Cardiac muscle cell (in vitro differentiated cells and primary cell): ENCODE measurements at regions not wholly inside any gene's neighbourhood (a gene's known extent, or its start where the extent isn't known, plus 50 kb on each side); places are given as distances from the start of the nearest gene placed in this dataset.

Source experiments
- DNase-seq, 2 donors: peaks; one replicate each; pipeline versions ENCODE4 v3.0.0 to v3.0.0-alpha.2; 2010 to 2017; ENCODE audit warnings: low read depth in 1 of 2, low spot score in 1 of 2
- H3K27ac ChIP-seq: fragments of 200-600 bp; sonication (generic); 2 replicates; pipeline ENCODE4 v1.5.1; 2016
- H3K27me3 ChIP-seq: fragments of 200-600 bp; sonication (generic); 2 replicates; pipeline ENCODE4 v1.6.0; 2016; ENCODE audit warnings: control low read depth
- H3K36me3 ChIP-seq: fragments of 200-600 bp; sonication (generic); 2 replicates; pipeline ENCODE4 v1.5.1; 2016; ENCODE audit warnings: control low read depth
- H3K4me1 ChIP-seq: fragments of 200-600 bp; sonication (generic); 2 replicates; pipeline ENCODE4 v1.8.1; 2017; ENCODE audit warnings: low read depth, mild to moderate bottlenecking, mixed run types
- H3K4me3 ChIP-seq: fragments of 200-600 bp; sonication (generic); 2 replicates; pipeline ENCODE4 v1.5.1; 2016; ENCODE audit warnings: mild to moderate bottlenecking
- H3K9me3 ChIP-seq: fragments of 200-600 bp; sonication (generic); 2 replicates; pipeline ENCODE4 v1.5.1; 2017; ENCODE audit warnings: low read depth, mild to moderate bottlenecking, control low read depth
- TF ChIP-seq, protein P1 (sequence below): IDR thresholded peaks from 2 replicates; pipeline ENCODE4 v1.5.1; 2012; ENCODE audit warnings: low read depth, mild to moderate bottlenecking, low read length

DNA sequence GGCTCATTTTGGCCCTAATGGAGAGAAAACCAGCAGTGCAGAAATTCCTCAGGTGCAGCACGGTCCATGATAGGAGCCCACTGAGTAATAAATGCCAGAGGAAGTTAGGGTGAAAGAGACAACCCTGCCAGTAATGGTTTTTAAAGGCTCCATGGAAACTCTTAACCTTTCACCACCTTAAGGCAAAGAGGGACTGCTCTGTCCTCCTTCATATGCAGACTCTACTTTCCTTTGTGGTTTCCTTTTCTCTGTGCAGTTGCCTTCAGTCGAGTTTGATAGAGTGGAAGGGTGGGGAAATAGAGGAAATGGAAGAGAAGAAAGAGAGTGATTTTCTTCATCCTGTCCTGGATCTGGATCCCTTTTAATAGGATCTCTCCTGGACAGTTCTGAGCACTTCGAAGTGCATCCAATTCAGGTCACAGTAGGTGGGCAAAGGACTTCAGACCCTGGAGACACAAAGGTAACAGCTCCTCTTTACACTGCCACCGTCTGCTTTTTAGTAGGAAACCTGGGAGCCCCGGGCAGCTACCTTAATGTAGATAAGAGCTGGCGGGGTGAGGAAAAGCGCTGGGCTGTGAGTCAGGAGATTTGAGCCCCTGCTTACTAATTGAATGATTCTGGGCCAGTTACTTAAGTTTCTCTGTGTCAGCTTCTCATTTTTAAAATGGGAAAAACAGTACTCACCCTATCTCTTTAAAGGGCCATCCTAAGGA lies 294.8 kb downstream of the KCNRG start:
- Histone ChIP-seq H3K4me3 (no peak overlapping the region), H3K36me3 (no peaks in the 10 kb centered on the region), H3K27me3 (no peaks in the 10 kb centered on the region), H3K27ac (no peak overlapping the region), H3K9me3 (no peaks in the 10 kb centered on the region), H3K4me1 (no peaks in the 10 kb centered on the region)
- DNase-seq = no peak
- TF ChIP-seq, protein P1, sequence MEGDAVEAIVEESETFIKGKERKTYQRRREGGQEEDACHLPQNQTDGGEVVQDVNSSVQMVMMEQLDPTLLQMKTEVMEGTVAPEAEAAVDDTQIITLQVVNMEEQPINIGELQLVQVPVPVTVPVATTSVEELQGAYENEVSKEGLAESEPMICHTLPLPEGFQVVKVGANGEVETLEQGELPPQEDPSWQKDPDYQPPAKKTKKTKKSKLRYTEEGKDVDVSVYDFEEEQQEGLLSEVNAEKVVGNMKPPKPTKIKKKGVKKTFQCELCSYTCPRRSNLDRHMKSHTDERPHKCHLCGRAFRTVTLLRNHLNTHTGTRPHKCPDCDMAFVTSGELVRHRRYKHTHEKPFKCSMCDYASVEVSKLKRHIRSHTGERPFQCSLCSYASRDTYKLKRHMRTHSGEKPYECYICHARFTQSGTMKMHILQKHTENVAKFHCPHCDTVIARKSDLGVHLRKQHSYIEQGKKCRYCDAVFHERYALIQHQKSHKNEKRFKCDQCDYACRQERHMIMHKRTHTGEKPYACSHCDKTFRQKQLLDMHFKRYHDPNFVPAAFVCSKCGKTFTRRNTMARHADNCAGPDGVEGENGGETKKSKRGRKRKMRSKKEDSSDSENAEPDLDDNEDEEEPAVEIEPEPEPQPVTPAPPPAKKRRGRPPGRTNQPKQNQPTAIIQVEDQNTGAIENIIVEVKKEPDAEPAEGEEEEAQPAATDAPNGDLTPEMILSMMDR = no peak

- Histone ChIP-seq H3K27me3 (no peaks in the 10 kb centered on the region), H3K36me3 (no peaks in the 10 kb centered on the region), H3K27ac (no peak overlapping the region), H3K9me3 (no peaks in the 10 kb centered on the region), H3K4me3 (no peak overlapping the region), H3K4me1 (no peaks in the 10 kb centered on the region)
- TF ChIP-seq, protein P1 = no peak
- DNase-seq = no peak
These were observed 295.5 kb downstream of the KCNRG start for GRCh38 chr13:50310734-50311133.

DNA sequence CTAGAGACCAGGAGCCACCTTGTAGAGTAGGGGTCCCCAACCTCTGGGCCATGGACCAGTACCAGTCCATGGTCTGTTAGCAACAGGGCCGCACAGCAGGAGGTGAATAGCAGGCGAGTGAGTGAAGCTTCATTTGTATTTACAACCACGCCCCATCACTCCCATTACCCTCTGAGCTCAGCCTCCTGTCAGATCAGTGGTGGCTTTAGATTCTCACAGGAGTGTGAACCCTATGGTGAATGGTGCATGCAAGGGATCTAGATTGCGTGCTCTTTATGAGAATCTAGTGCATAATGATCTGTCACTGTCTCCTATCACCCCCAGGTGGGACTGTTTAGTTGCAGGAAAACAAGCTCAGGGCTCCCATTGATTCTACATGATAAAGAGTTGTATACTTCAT lies 303.6 kb downstream of the KCNRG start:
- Histone ChIP-seq H3K27ac (no peak overlapping the region), H3K27me3 (no peaks in the 10 kb centered on the region), H3K9me3 (no peaks in the 10 kb centered on the region), H3K4me3 (no peak overlapping the region), H3K4me1 (no peaks in the 10 kb centered on the region), H3K36me3 (no peaks in the 10 kb centered on the region)
- TF ChIP-seq, protein P1 = no peak
- no peak for DNase-seq

- no peaks in the 10 kb centered on the region for H3K4me1 ChIP-seq
- TF ChIP-seq, protein P1 = no peak
- DNase-seq = peak in 1 of 2 donors; percentile 70
- no peak overlapping the region for H3K27ac ChIP-seq
- H3K9me3 ChIP-seq = no peaks in the 10 kb centered on the region
- no peak overlapping the region for H3K4me3 ChIP-seq
- no peaks in the 10 kb centered on the region for H3K36me3 ChIP-seq
- H3K27me3 ChIP-seq = no peaks in the 10 kb centered on the region
These were observed 304.5 kb downstream of the KCNRG start for GRCh38 chr13:50319635-50320255.

DNA sequence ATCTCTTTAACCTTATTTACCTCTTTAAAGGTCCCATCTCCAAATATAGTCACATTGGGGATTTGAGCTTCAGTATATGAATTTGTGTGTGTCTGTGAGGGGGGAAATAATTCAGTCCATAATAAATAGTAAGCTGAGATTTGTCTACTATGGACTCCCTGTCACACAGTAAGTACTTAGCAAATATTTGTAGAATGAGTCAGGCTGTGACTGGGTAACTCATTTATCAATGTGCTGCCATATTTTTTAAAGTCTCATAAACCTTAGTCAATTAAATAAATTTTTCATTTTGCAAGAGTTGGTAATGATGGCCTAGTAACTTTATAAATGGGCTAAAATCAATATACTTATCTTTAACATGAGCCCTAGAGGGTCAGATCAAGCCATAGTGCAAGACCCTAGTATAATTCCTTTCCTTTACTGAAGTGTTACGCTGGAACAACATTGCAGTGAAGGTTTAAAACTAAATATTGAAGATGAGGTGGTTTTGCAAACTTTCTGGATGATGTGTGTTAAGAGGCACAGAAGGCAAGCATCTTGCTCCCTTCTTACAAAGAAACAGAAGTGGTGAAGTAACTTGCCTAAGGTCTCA lies 305.1 kb downstream of the KCNRG start:
- Histone ChIP-seq H3K27ac (no peak overlapping the region), H3K9me3 (no peaks in the 10 kb centered on the region), H3K27me3 (no peaks in the 10 kb centered on the region), H3K4me3 (no peak overlapping the region), H3K4me1 (no peaks in the 10 kb centered on the region), H3K36me3 (no peaks in the 10 kb centered on the region)
- TF ChIP-seq, protein P1 = no peak
- peak in 1 of 2 donors; percentile 35 for DNase-seq
